GM19372 (cell line): ENCODE measurements at regions not wholly inside any gene's neighbourhood (a gene's known extent, or its start where the extent isn't known, plus 50 kb on each side); places are given as distances from the start of the nearest gene placed in this dataset.
"Not testable (repeated sequence)": the region's sequence is repeated elsewhere in the genome, so short reads cannot be mapped to it uniquely, and the experiment has no call there.

Experiments used
- ATAC-seq: cut with Tn5 transposase; IDR thresholded peaks from one replicate; pipeline ENCODE4 v1.9.1; 2021; ENCODE audit warnings: mild to moderate bottlenecking, low read depth, moderate library complexity; ENCODE audit not compliant: unreplicated experiment

GRCh38 chr2:110394769-110395168, 77.8 kb downstream of the LIMS4 start:
- ATAC-seq = not testable (repeated sequence)

- ATAC-seq = not testable (repeated sequence)
These were observed 80.2 kb downstream of the LIMS4 start for GRCh38 chr2:110392366-110392765.

- not testable (repeated sequence) for ATAC-seq
These were observed 81.6 kb downstream of the LIMS4 start for GRCh38 chr2:110391035-110391418.

GRCh38 chr2:110390351-110391034, 82.1 kb downstream of the LIMS4 start:
- ATAC-seq = not testable (repeated sequence)

- not testable (repeated sequence) for ATAC-seq
These were observed 85.6 kb downstream of the LIMS4 start for GRCh38 chr2:110387044-110387443.

GRCh38 chr2:110386546-110386945, 86.1 kb downstream of the LIMS4 start:
- ATAC-seq = not testable (repeated sequence)

- ATAC-seq = not testable (repeated sequence)
These were observed 87.9 kb downstream of the LIMS4 start for GRCh38 chr2:110384736-110385119.

DNA sequence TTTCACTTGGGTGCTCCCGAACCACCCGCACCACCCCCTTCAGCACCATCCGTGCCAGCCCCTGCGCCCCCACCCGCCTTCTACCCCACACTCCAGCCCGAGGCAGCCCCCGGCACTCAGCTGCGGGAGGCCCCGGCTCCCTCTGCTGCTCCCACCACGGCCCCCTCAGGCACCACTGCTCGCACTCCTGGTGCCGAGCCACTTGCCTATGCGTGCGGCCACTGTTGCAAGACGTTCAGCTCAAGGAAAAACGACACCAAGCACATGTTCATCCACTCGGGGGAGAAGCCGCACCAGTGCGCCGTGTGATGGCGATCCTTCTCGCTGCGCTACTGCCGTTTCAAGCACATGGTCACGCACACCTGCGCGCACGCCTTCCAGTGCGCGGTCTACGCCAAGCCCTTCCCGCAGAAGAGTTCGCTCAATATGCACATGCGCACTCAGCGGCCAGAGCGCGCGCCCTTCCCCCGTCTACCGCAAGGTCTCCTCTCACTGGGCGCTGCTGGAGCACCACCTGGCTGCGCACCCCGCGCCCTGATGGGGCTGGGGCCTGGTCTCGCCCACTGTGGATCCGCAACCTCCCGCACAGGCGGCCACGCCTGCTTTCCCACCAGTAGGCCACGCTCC, 88.4 kb downstream of the LIMS4 start:
- not testable (repeated sequence) for ATAC-seq

DNA sequence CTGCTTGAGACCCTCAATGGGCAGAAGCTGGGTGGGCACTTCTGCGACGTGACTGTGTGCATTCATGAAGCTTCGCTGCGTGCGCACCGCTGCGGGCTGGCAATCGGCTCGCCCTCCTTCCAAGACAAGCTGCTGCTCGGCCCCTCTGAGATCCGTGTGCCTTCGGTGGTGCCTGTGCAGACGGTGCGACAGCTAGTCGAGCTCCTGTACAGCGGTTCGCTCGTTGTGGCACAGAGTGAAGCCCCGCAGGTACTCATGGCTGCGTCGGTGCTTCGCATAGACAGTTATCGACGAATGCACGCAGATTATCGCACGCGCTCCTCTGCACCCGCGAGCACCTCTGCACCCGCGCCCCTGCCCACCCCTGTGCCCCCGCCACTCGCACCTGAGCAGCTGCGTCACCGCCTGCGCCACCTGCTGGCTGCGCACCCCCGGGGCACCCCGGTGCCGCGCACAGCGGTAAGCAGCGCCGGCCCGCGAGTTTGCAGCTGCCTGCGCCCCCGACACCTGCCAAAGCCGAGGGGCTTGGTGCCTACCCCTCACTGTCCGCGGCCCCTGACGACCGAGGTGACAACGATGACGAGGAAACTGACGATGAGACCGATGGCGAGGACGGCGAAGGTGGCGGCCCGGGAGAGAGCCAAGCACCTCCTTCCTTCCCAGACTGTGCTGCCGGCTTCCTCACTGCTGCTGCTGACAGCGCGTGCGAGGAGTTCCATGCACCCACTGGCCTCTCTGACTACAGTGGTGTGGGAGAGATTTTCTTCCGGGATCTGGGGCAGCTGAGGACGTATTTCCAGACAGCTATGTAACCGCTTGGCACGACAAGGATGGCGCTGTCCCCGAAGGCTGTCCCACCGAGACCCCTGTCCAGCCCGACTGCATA, 89.2 kb downstream of the LIMS4 start:
- ATAC-seq = not testable (repeated sequence)

DNA sequence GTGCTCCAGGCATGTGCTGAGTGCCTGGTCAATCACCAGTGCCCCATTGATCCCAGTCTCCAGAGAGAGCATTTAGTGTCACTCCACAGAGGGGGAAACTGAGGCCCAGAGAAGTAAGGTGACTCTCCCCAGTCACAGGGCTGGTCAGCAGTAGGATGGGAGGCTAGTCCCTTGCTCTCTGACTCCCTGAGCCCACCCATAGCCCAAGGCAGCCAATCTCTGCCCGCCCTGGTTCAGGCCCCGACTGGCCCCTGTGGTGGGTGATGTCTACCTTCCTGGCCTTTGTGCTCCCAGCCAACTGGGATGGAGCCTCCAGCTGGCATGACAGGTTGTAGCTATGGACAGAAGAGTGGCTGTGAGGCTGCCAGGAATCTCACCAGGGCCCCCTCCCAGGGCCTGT, 99.1 kb downstream of the LIMS4 start:
- not testable (repeated sequence) for ATAC-seq

- ATAC-seq = not testable (repeated sequence)
These were observed 101.0 kb downstream of the LIMS4 start for GRCh38 chr2:110371633-110372032.

DNA sequence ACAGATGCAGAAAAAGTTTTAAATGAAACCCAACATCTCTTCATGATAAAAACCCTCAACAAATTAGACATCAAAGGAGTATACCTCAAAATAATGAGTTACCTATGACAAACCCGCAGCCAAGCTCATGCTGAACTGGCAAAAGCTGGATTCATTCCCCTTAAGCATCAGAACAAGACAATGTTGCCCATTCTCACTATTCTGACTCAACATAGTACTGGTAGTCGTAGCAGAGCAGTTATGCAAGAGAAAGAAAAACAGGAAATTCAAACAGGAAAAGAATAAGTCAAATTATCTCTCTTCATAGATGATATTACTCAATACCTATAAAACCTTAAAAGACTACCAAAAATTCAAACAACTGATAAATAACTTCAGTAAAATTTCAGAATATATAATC, 115.0 kb downstream of the LIMS4 start:
- not testable (repeated sequence) for ATAC-seq

- ATAC-seq = not testable (repeated sequence)
These were observed 118.2 kb downstream of the LIMS4 start for GRCh38 chr2:110354294-110355018.

DNA sequence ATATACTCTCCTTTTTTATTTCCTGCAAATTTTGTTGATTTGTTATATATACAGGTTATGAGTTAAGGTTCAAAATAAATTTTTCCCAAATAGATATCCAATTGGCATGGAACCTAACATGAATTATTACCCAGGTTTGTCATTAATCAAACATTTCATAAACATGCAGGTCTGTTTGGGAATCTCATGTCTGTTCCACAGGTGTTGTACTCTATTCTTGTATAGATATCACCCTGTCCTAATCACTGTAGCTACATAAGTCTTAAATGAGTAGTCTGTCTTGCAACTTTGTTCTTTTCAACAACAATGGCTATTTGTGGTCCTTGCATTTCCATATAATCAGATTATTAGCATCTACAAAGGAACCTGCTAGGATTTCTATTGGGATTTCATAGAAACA, 121.9 kb downstream of the LIMS4 start:
- not testable (repeated sequence) for ATAC-seq

DNA sequence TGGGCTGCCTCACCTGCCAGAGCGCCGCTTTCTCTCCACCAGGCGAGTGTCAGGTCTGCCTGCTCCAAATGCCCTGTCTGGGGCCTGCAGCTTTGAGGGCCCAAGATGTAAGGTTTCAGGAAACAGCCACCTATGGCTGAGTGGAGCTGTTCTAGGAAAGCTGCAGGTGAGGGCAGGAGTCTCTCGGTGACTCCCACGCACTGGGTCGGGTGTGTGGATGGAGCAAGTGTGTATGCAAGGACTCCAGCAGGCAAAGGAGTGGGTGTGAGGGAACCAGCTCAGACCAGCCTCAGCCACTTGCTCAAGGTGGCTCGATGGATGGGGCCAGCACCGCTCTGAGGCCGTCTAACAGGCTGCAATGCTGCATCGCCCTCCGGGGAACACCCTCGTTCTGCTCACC, 123.7 kb downstream of the LIMS4 start:
- not testable (repeated sequence) for ATAC-seq

GRCh38 chr2:110344405-110345035, 128.1 kb downstream of the LIMS4 start:
- not testable (repeated sequence) for ATAC-seq

GRCh38 chr2:110342077-110342476, 129.7 kb upstream of the MTLN start:
- ATAC-seq = not testable (repeated sequence)

- not testable (repeated sequence) for ATAC-seq
These were observed 126.8 kb upstream of the MTLN start for GRCh38 chr2:110339126-110339525.

GRCh38 chr2:110338277-110339003, 126.1 kb upstream of the MTLN start:
- not testable (repeated sequence) for ATAC-seq
